ENCODE measurements at regions not wholly inside any gene's neighbourhood (a gene's known extent, or its start where the extent isn't known, plus 50 kb on each side); places are given as distances from the start of the nearest gene placed in this dataset.
"Not testable (repeated sequence)": the region's sequence is repeated elsewhere in the genome, so short reads cannot be mapped to it uniquely, and the experiment has no call there.

DNA sequence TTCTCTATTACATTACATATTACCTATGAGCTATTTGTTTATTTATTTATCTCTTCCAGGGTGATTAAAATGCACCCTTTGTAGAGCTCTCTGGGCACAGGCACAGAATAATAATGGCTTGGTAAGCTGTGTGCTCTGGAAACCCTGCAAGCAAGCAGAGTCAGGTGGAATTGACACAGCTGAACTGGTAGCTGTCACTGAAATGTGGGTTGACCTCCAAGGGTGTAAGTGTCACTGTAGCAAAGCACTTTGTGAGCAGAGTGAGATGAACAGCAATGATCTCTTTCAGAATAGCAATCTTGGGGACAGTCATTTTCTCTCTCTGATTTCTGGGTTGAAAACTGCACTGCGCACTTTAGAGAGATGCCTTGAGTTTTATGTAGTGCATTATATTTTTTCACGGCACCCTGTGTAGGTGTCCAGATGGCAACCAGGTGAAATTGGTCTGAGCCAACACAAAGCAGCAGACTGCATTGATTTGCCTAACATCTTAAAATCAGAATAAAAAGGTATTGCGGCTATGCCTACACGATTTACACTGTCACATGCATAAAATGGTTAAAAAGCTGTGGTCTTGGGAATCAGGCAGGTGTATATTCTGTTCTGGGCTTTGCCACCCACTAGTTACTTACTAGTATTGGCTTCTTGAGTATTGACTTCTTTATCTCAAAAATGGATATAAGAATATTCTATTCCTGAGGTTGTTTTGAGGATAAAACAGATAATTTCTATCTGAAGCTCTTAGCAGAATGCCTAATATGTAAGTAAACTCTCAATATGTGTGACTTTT, 450.3 kb downstream of the RAPGEF2 start:
- no peak for DNase-seq

DNA sequence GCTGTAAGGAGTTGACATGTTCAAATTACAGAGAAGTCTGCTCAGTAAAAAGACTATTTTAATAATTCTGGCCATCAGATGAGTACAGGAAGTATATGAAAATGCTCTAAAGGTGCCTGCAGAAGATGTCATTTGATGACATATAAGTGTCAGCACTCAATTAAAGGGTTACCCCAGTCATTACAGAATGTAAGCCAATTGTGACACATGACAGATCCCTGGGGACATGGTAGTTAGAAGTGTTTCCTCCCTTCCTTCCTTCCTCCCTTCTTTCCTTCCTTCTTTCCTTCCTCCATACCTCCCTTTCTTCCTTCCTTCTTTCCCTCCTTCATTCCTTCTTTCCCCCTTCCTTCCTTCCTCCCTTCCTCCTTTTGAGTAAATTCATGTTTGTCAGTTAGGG, 453.0 kb downstream of the RAPGEF2 start:
- DNase-seq: no peak

GRCh38 chr4:159562366-159562765, 459.5 kb downstream of the RAPGEF2 start:
- DNase-seq: no peak

GRCh38 chr4:159563257-159563656, 460.4 kb downstream of the RAPGEF2 start:
- DNase-seq: no peak

DNA sequence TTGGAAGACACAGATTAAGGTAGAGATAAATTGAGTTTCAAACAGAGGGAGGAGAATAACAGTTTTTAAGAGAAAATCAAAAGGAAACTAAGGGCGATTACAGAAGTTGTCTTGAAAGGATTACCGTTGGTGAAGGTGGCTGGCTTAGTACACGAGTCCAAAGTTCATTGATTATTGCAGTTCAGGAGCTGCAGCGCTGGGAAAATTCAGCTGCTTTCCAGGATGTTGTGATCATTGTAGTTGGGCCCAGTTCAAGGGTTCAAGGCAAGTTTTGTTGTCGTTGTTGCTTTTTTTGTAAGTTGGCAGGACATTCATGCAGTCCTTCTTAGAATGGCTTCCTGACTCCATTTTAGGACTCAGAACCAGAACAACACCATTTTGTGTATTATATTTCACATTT, 461.7 kb downstream of the RAPGEF2 start:
- no peak for DNase-seq

GRCh38 chr4:159566786-159567185, 463.9 kb downstream of the RAPGEF2 start:
- no peak for DNase-seq

- DNase-seq: no peak
These were observed 474.4 kb downstream of the RAPGEF2 start for GRCh38 chr4:159577241-159577640.

- no peak for DNase-seq
These were observed 479.8 kb downstream of the RAPGEF2 start for GRCh38 chr4:159582685-159583084.

- DNase-seq: no peak
These were observed 490.1 kb downstream of the RAPGEF2 start for GRCh38 chr4:159592898-159593556.

DNA sequence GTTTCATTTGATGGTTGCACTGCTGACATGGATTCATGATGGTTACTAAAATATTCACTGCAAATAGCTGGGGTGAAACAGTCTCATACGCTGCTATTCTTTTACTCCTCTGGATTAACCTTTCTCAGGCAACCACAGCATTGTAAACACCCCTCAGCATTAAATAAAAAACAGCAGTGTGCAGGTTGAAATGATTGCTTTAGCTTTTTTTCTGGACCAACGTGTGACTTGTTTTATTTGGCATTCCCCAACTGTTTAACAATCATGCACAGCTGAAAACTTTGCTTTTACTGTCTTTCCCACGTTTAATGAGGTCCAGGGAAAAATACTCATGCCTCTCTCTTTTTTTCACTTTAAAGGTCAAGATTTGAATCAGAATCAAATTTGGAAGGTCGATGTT, 490.8 kb downstream of the RAPGEF2 start:
- no peak for DNase-seq

- DNase-seq: no peak
These were observed 491.7 kb downstream of the RAPGEF2 start for GRCh38 chr4:159594576-159594975.

DNA sequence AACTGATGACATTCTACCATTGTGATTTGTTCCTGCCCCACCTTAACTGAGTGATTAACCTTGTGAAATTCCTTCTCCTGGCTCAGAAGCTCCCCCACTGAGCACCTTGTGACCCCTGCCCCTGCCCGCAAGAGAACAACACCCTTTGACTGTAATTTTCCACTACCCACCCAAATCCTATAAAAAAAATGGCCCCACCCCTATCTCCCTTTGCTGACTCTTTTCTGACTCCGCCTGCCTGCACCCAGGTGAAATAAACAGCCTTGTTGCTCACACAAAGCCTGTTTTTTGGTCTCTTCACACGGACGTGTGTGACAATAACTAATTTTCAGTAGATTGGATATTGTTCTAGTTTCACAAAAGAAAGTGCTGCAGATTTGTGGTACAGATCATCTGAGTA, 492.2 kb downstream of the RAPGEF2 start:
- DNase-seq: not testable (repeated sequence)

DNA sequence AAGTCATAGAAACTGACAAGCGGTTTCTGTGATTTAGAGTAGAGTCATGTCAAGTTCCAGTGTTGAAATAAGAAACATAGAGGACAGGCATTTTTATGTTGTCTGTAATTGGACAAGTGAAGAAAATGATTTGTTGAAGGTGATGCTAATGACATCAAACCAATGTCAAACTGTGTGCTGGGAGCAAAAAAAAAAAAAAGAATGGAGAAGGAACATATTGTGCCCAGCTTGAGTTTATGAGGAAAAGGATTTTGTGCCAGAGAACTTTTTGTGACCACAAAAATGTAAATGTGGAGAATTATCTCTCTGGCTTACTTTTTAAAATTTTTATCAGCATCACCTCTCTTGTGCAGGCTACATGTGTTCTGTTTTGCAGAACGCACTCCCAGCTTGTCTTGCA, 495.7 kb downstream of the RAPGEF2 start:
- no peak for DNase-seq

GRCh38 chr4:159600061-159600460, 497.2 kb downstream of the RAPGEF2 start:
- no peak for DNase-seq

DNA sequence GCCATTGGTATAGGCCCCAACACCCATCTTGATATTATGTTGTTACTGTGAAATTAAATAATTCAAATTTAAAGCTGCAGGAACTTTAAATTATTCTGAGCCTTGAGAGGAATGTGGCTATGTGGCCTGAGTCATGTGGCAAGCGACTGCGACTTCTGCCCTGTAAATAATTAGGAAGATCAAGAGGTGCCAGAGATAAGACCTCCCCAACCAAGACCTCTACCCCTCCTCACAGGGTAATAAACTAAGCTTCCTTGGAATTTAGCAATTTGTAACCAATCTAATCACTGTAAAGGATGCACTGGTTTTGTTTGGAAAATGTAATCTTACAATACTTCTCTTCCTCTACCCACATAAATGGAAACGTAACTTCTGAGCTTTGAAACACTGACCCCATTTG, 501.9 kb downstream of the RAPGEF2 start:
- DNase-seq: no peak

GRCh38 chr4:159606835-159607234, 504.0 kb downstream of the RAPGEF2 start:
- DNase-seq: no peak

- no peak for DNase-seq
These were observed 504.9 kb downstream of the RAPGEF2 start for GRCh38 chr4:159607809-159608208.

DNA sequence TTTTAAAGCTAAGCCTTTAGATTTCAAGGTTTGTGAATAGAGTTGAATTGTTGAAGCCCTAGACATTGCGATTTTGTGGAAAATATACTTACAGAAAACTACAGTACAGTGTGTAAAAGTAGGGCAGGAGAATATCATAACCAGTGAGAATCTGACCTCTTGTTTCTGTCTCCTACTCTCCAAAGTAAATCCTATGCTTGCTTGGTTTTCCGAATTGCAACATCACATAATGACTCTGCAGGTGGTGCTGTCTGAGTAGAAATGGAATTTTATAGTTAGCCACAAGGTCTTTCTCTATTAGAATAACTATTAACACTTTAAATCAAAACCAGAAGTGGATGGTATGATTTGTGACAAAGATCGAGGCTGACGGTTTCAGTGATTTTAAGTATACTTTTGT, 505.6 kb downstream of the RAPGEF2 start:
- no peak for DNase-seq

GRCh38 chr4:159632031-159632430, 529.2 kb downstream of the RAPGEF2 start:
- DNase-seq: no peak

GRCh38 chr4:159639671-159640323, 536.9 kb downstream of the RAPGEF2 start:
- DNase-seq: no peak

- DNase-seq: no peak
These were observed 546.4 kb downstream of the RAPGEF2 start for GRCh38 chr4:159649237-159649636.

- DNase-seq: no peak
These were observed 550.0 kb downstream of the RAPGEF2 start for GRCh38 chr4:159652871-159653270.

DNA sequence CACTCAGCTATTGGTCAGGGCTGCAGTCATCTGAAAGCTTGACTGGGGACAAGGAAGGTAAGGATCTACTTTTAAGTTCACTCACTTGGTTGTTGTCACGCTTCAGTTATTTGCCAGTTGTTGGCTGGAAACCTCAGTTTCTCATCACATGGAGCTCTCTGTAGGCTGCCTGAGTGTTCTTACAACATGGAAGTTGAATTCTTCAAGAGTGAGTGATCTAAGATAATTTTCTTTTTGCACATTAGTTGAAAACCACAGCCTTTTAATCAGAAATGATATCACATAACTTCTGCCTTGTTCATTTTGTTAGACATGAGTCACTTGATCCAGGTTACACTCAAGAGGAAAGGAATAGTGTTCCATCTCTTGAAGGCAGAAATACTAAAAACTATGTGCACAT, 552.7 kb downstream of the RAPGEF2 start:
- no peak for DNase-seq

- no peak for DNase-seq
These were observed 566.2 kb downstream of the RAPGEF2 start for GRCh38 chr4:159669094-159669493.
